A673 (cell line): ENCODE measurements at regions not wholly inside any gene's neighbourhood (a gene's known extent, or its start where the extent isn't known, plus 50 kb on each side); places are given as distances from the start of the nearest gene placed in this dataset.

Experiments used
- BruUV-seq: library from RNA; stranded (reverse); fragments of 400-500 nt; replicated peaks from 2 replicates; lab custom pipeline; 2021; lab: Mats Ljungman, UMichigan
- CTCF ChIA-PET: fragments of 300-600 bp; sonication (Branson Sonifier 250); formaldehyde crosslinking; loops from one replicate; lab custom pipeline; 2022; ENCODE audit warnings: antibody characterized with exemption; lab: Charles Lee
- POLR2A ChIA-PET: fragments of 300-600 bp; sonication (Branson Sonifier 250); formaldehyde crosslinking; loops from one replicate; lab custom pipeline; 2022; ENCODE audit warnings: antibody characterized with exemption; ENCODE audit not compliant: low non-redundant PET; lab: Charles Lee
- DNase-seq: peaks from one replicate; pipeline ENCODE4 v3.0.0-alpha.2; 2015; ENCODE audit warnings: low spot score
- H3K27ac ChIP-seq: fragments of 200-600 bp; sonication (generic); 2 replicates; pipeline ENCODE4 v1.5.1; 2016; ENCODE audit warnings: mixed run types, low read depth, mild to moderate bottlenecking, mixed read lengths, antibody characterized with exemption, low read length; ENCODE audit not compliant: poor library complexity, severe bottlenecking
- H3K27me3 ChIP-seq: fragments of 200-600 bp; sonication (generic); replicated peaks from 2 replicates; pipeline ENCODE4 v1.6.1; 2017; ENCODE audit warnings: mixed run types, low read depth, mild to moderate bottlenecking, mixed read lengths, antibody characterized with exemption, low read length; ENCODE audit not compliant: insufficient read depth, poor library complexity
- H3K36me3 ChIP-seq: fragments of 200-600 bp; sonication (generic); 2 replicates; pipeline ENCODE4 v1.6.1; 2016; ENCODE audit warnings: mixed run types, mild to moderate bottlenecking, mixed read lengths, antibody characterized with exemption, low read length; ENCODE audit not compliant: insufficient read depth, poor library complexity, severe bottlenecking
- H3K4me1 ChIP-seq: fragments of 200-600 bp; sonication (generic); 2 replicates; pipeline ENCODE4 v1.6.1; 2017; ENCODE audit warnings: mixed run types, mild to moderate bottlenecking, mixed read lengths, antibody characterized with exemption, low read length; ENCODE audit not compliant: insufficient read depth, poor library complexity, severe bottlenecking
- H3K4me3 ChIP-seq: fragments of 200-600 bp; sonication (generic); 2 replicates; pipeline ENCODE4 v1.5.1; 2016; ENCODE audit warnings: low read depth, mixed run types, mild to moderate bottlenecking, mixed read lengths, low read length; ENCODE audit not compliant: poor library complexity, severe bottlenecking
- H3K9me3 ChIP-seq: fragments of 200-600 bp; sonication (generic); 2 replicates; pipeline ENCODE4 v1.6.1; 2016; ENCODE audit warnings: mixed run types, low read depth, mild to moderate bottlenecking, mixed read lengths, antibody characterized with exemption, low read length; ENCODE audit not compliant: poor library complexity, severe bottlenecking
- EZH2 ChIP-seq: fragments of 200-600 bp; sonication (generic); IDR thresholded peaks from 2 replicates; pipeline ENCODE4 v1.6.1; 2017; ENCODE audit warnings: borderline replicate concordance, low read depth, mild to moderate bottlenecking, mixed read lengths, antibody characterized with exemption, low read length; ENCODE audit not compliant: poor library complexity, severe bottlenecking
- intact Hi-C: fragments of 100-400 bp; cut with micrococcal nuclease; formaldehyde crosslinking; loops from one replicate; pipeline ENCODE4 v1.10.0; 2022; ENCODE audit not compliant: unreplicated experiment
- TF ChIP-seq, protein P1 (sequence below): fragments of 300-800, 200-600 bp; sonication (generic); conservative IDR thresholded peaks from 2 replicates; pipeline ENCODE4 v1.5.1; 2017; ENCODE audit warnings: low read depth, mild to moderate bottlenecking, antibody characterized with exemption, low read length, moderate library complexity, mixed read lengths

- Histone ChIP-seq H3K4me1 (peaks cover 7% of the 10 kb centered on the region), H3K36me3 (no peaks in the 10 kb centered on the region), H3K4me3 (no peak overlapping the region), H3K27ac (no peak overlapping the region), H3K27me3 (no peaks in the 10 kb centered on the region), H3K9me3 (no peaks in the 10 kb centered on the region)
- BruUV-seq, result no TSS peak
- ChIA-PET CTCF (no interaction called here), POLR2A (no interaction called here)
- DNase-seq, result no peak
- TF ChIP-seq, protein P1, sequence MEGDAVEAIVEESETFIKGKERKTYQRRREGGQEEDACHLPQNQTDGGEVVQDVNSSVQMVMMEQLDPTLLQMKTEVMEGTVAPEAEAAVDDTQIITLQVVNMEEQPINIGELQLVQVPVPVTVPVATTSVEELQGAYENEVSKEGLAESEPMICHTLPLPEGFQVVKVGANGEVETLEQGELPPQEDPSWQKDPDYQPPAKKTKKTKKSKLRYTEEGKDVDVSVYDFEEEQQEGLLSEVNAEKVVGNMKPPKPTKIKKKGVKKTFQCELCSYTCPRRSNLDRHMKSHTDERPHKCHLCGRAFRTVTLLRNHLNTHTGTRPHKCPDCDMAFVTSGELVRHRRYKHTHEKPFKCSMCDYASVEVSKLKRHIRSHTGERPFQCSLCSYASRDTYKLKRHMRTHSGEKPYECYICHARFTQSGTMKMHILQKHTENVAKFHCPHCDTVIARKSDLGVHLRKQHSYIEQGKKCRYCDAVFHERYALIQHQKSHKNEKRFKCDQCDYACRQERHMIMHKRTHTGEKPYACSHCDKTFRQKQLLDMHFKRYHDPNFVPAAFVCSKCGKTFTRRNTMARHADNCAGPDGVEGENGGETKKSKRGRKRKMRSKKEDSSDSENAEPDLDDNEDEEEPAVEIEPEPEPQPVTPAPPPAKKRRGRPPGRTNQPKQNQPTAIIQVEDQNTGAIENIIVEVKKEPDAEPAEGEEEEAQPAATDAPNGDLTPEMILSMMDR, result no peak
- TF ChIP-seq EZH2, result no peak
- intact Hi-C loops, result no loop called here
Measured at GRCh38 chr6:147858421-147858820, 349.9 kb downstream of the SAMD5 start.

DNA sequence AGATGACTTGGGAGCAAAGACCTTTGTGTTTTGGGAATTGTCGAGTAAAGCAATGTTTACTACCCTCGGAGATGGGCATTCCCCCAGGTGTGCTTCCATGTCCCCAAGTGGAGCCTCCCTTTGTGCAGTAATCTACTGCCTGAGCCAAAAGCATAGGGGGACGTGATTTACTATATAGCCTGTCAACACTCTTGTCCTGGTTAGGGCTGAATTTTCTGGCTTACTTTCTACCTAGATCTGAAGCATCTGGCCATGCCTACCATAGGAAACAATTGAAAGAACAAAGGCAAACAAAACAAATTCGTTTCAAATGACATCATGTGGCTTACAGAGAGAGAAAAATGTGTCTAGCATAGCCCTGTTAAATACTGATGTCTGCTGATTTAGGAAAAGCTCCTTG lies 350.6 kb downstream of the SAMD5 start:
- no peak overlapping the region for H3K4me3 ChIP-seq
- H3K36me3 ChIP-seq, result no peaks in the 10 kb centered on the region
- intact Hi-C loops, result no loop called here
- BruUV-seq, result no TSS peak
- ChIA-PET CTCF (no interaction called here), POLR2A (no interaction called here)
- no peak for DNase-seq
- H3K27me3 ChIP-seq, result no peaks in the 10 kb centered on the region
- no peak overlapping the region for H3K27ac ChIP-seq
- H3K9me3 ChIP-seq, result no peaks in the 10 kb centered on the region
- peaks cover 7% of the 10 kb centered on the region for H3K4me1 ChIP-seq
- TF ChIP-seq, protein P1, result no peak
- no peak for TF ChIP-seq EZH2

DNA sequence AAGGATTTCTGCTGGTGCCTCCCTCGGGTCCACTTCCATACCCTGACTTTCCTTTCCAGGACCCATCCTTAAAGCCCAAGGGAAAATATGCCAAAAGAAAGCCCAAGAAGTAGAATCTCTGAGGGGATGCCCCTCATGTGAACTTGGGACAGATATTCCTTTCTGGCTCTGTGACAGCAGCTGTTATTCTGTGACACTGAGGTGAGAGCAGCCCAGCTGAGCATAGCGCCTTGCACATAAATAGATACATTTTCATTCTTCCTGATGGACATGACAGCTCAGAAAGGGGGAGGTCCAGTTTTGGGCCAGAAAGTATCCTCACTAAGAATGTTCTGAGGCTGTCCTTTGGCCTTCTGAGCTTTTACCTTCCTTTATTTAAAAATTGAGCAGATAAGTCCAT lies 353.2 kb downstream of the SAMD5 start:
- Histone ChIP-seq H3K27me3 (no peaks in the 10 kb centered on the region), H3K36me3 (no peaks in the 10 kb centered on the region), H3K27ac (no peak overlapping the region), H3K9me3 (no peaks in the 10 kb centered on the region), H3K4me1 (peaks cover 13% of the 10 kb centered on the region), H3K4me3 (no peak overlapping the region)
- BruUV-seq, result no TSS peak
- no peak for DNase-seq
- TF ChIP-seq EZH2, result no peak
- TF ChIP-seq, protein P1, result no peak
- ChIA-PET CTCF (interaction anchor here (0.7 kb wide), 1 partner anchor 153 kb away, joined by 3 read pairs; no protein-coding TSS in a partner anchor), POLR2A (no interaction called here)
- intact Hi-C loops, result no loop called here
